NCI-H2196 treated with DMSO at 0.1 percent for 48 hours (cell line): ENCODE measurements at regions not wholly inside any gene's neighbourhood (a gene's known extent, or its start where the extent isn't known, plus 50 kb on each side); places are given as distances from the start of the nearest gene placed in this dataset.

ENCODE experiments used
- DNase-seq: peaks from one replicate; lab custom pipeline; 2025; ENCODE audit not compliant: unreplicated experiment; lab: John Stamatoyannopoulos, UW

GRCh38 chr9:115643948-115644727, 509.5 kb upstream of the PAPPA start:
- no peak for DNase-seq

- no peak for DNase-seq
These were observed 503.6 kb upstream of the PAPPA start for GRCh38 chr9:115649991-115650472.

GRCh38 chr9:115650768-115651167, 502.8 kb upstream of the PAPPA start:
- DNase-seq, result no peak

GRCh38 chr9:115651461-115651860, 502.1 kb upstream of the PAPPA start:
- DNase-seq, result no peak

GRCh38 chr9:115653171-115653606, 500.4 kb upstream of the PAPPA start:
- no peak for DNase-seq

- no peak for DNase-seq
These were observed 495.9 kb upstream of the PAPPA start for GRCh38 chr9:115657695-115658094.

- DNase-seq, result no peak
These were observed 488.1 kb upstream of the PAPPA start for GRCh38 chr9:115665519-115665918.

- DNase-seq, result no peak
These were observed 485.1 kb upstream of the PAPPA start for GRCh38 chr9:115668521-115668920.

GRCh38 chr9:115671236-115671962, 482.2 kb upstream of the PAPPA start:
- no peak for DNase-seq

GRCh38 chr9:115671963-115672305, 481.7 kb upstream of the PAPPA start:
- DNase-seq, result no peak

GRCh38 chr9:115672477-115673316, 480.9 kb upstream of the PAPPA start:
- no peak for DNase-seq

- no peak for DNase-seq
These were observed 480.0 kb upstream of the PAPPA start for GRCh38 chr9:115673599-115673998.

GRCh38 chr9:115674091-115674490, 479.5 kb upstream of the PAPPA start:
- DNase-seq, result no peak

- DNase-seq, result no peak
These were observed 477.8 kb upstream of the PAPPA start for GRCh38 chr9:115675834-115676233.

GRCh38 chr9:115680231-115680630, 473.4 kb upstream of the PAPPA start:
- DNase-seq, result no peak

GRCh38 chr9:115681585-115681984, 472.0 kb upstream of the PAPPA start:
- no peak for DNase-seq

- no peak for DNase-seq
These were observed 467.5 kb upstream of the PAPPA start for GRCh38 chr9:115686069-115686468.

- DNase-seq, result no peak
These were observed 466.2 kb upstream of the PAPPA start for GRCh38 chr9:115687356-115687755.

- no peak for DNase-seq
These were observed 464.3 kb upstream of the PAPPA start for GRCh38 chr9:115689331-115689730.

GRCh38 chr9:115690786-115691496, 462.6 kb upstream of the PAPPA start:
- DNase-seq, result no peak

- no peak for DNase-seq
These were observed 461.9 kb upstream of the PAPPA start for GRCh38 chr9:115691693-115692092.
